ENCODE measurements at regions not wholly inside any gene's neighbourhood (a gene's known extent, or its start where the extent isn't known, plus 50 kb on each side); places are given as distances from the start of the nearest gene placed in this dataset.

- H3K36me3 ChIP-seq, result no peaks in the 10 kb centered on the region
- no peak overlapping the region for H3K27ac Mint-ChIP-seq
- H3K36me3 Mint-ChIP-seq, result no peaks in the 10 kb centered on the region
- H3K27ac ChIP-seq, result no peak overlapping the region
- H3K9ac ChIP-seq, result no peak overlapping the region
- no peaks in the 10 kb centered on the region for H3K9me3 Mint-ChIP-seq
- no peak overlapping the region for H3K4me3 Mint-ChIP-seq
- H4K20me1 ChIP-seq (ENCODE audit: low read depth), result no peaks in the 10 kb centered on the region
- no peaks in the 10 kb centered on the region for H3K4me1 ChIP-seq
- TF ChIP-seq CTCF (IDR thresholded peaks at IDR 0.05) (no peak), EZH2phosphoT487 (IDR thresholded peaks at IDR 0.05) (no peak), EZH2 (IDR thresholded peaks at IDR 0.05) (no peak)
- no peak overlapping the region for H3K4me3 ChIP-seq
- H3K27me3 Mint-ChIP-seq (ENCODE audit: insufficient read depth, low read depth), result peaks cover 7% of the 10 kb centered on the region
- H2AFZ ChIP-seq (replicated peaks), result no peak overlapping the region
- no peaks in the 10 kb centered on the region for H3K4me1 Mint-ChIP-seq
- no peak for DNase-seq (ENCODE audit: low spot score)
- H3F3A ChIP-seq (ENCODE audit: low read depth), result no peaks in the 10 kb centered on the region
- no peaks in the 10 kb centered on the region for H3K27me3 ChIP-seq
- no peaks in the 10 kb centered on the region for H3K9me3 ChIP-seq (ENCODE audit: low read depth)
- H3K4me2 ChIP-seq, result no peak overlapping the region
- H3K79me2 ChIP-seq (ENCODE audit: low read depth), result no peaks in the 10 kb centered on the region
Measured at GRCh38 chr4:35900286-35901243, 343.7 kb downstream of the ARAP2 start.

GRCh38 chr4:35912174-35912573 is 332.1 kb downstream of the ARAP2 start:
- Mint-ChIP-seq H3K27me3 (ENCODE audit: insufficient read depth, low read depth) (peaks cover 2% of the 10 kb centered on the region), H3K36me3 (no peaks in the 10 kb centered on the region), H3K9me3 (peaks cover 3% of the 10 kb centered on the region), H3K4me3 (no peak overlapping the region), H3K4me1 (peaks cover 4% of the 10 kb centered on the region), H3K27ac (no peak overlapping the region)
- Histone ChIP-seq H3K4me2 (no peak overlapping the region), H4K20me1 (ENCODE audit: low read depth) (no peaks in the 10 kb centered on the region), H3K4me1 (no peaks in the 10 kb centered on the region), H3K9me3 (ENCODE audit: low read depth) (no peaks in the 10 kb centered on the region), H3K36me3 (no peaks in the 10 kb centered on the region), H2AFZ (replicated peaks) (no peak overlapping the region), H3K27me3 (no peaks in the 10 kb centered on the region), H3K27ac (no peak overlapping the region), H3K79me2 (ENCODE audit: low read depth) (no peaks in the 10 kb centered on the region), H3K9ac (no peak overlapping the region), H3K4me3 (no peak overlapping the region), H3F3A (ENCODE audit: low read depth) (no peaks in the 10 kb centered on the region)
- TF ChIP-seq CTCF (IDR thresholded peaks at IDR 0.05), result no peak
- no peak for TF ChIP-seq EZH2phosphoT487 (IDR thresholded peaks at IDR 0.05)
- TF ChIP-seq EZH2 (IDR thresholded peaks at IDR 0.05), result no peak
- no peak for DNase-seq (ENCODE audit: low spot score)

GRCh38 chr4:35918491-35918977 is 325.8 kb downstream of the ARAP2 start:
- no peak overlapping the region for H3K4me3 ChIP-seq
- H3K4me1 ChIP-seq, result no peaks in the 10 kb centered on the region
- H3K27ac Mint-ChIP-seq, result no peak overlapping the region

More at GRCh38 chr4:35918491-35918977, 325.8 kb downstream of the ARAP2 start:
- Histone ChIP-seq H3F3A (ENCODE audit: low read depth) (no peaks in the 10 kb centered on the region), H3K79me2 (ENCODE audit: low read depth) (no peaks in the 10 kb centered on the region), H2AFZ (replicated peaks) (no peak overlapping the region), H3K9ac (no peak overlapping the region), H3K27me3 (no peaks in the 10 kb centered on the region), H3K36me3 (no peaks in the 10 kb centered on the region), H3K4me2 (no peak overlapping the region), H4K20me1 (ENCODE audit: low read depth) (no peaks in the 10 kb centered on the region), H3K27ac (no peak overlapping the region), H3K9me3 (ENCODE audit: low read depth) (no peaks in the 10 kb centered on the region)
- H3K27me3 Mint-ChIP-seq (ENCODE audit: insufficient read depth, low read depth), result no peaks in the 10 kb centered on the region
- no peak for TF ChIP-seq CTCF (IDR thresholded peaks at IDR 0.05)
- no peak for TF ChIP-seq EZH2 (IDR thresholded peaks at IDR 0.05)
- TF ChIP-seq EZH2phosphoT487 (IDR thresholded peaks at IDR 0.05), result no peak
- no peak overlapping the region for H3K4me3 Mint-ChIP-seq
- DNase-seq (ENCODE audit: low spot score), result no peak
- no peaks in the 10 kb centered on the region for H3K36me3 Mint-ChIP-seq
- H3K9me3 Mint-ChIP-seq, result no peaks in the 10 kb centered on the region
- peaks cover 12% of the 10 kb centered on the region for H3K4me1 Mint-ChIP-seq

Data from neural progenitor cell (in vitro differentiated cells).